Testis (tissue), 2 donors: ENCODE measurements at regions not wholly inside any gene's neighbourhood (a gene's known extent, or its start where the extent isn't known, plus 50 kb on each side); places are given as distances from the start of the nearest gene placed in this dataset.

ENCODE experiments used
- DNase-seq: peaks from one replicate; pipeline ENCODE4 v3.0.0-alpha.2; 2019
- H3K27ac ChIP-seq, 2 donors: fragments of 200-600 bp; sonication (generic); one replicate each; pipeline ENCODE4 v1.5.1; 2019
- H3K27me3 ChIP-seq: fragments of 200-600 bp; sonication (generic); one replicate; pipeline ENCODE4 v1.5.1; 2019
- H3K36me3 ChIP-seq: fragments of 200-600 bp; sonication (generic); one replicate; pipeline ENCODE4 v1.5.1; 2017; ENCODE audit warnings: low read depth; ENCODE audit errors: missing control alignments
- H3K4me1 ChIP-seq: fragments of 200-600 bp; sonication (generic); one replicate; pipeline ENCODE4 v1.5.1; 2019
- H3K4me3 ChIP-seq, 2 donors: fragments of 200-600 bp; sonication (generic); one replicate each; pipeline ENCODE4 v1.5.1; 2017 to 2019
- H3K9me3 ChIP-seq: fragments of 200-600 bp; sonication (generic); one replicate; pipeline ENCODE4 v1.5.1; 2017
- POLR2A ChIP-seq: fragments of 450-650 bp; IDR thresholded peaks from one replicate; pipeline ENCODE4 v1.6.1; 2017; ENCODE audit warnings: antibody characterized with exemption, mild to moderate bottlenecking, moderate library complexity
- WGBS, 2 donors: methylation state at CpG; one replicate each; pipeline ENCODE4 v1.1.5; 2018; 5-methylcytosine and 5-hydroxymethylcytosine counted together
- intact Hi-C: fragments of 100-400 bp; cut with DNase I; formaldehyde crosslinking; loops from one replicate; pipeline ENCODE4 v1.15.1; 2023; ENCODE audit warnings: low total_unique reads
- TF ChIP-seq, protein P1 (sequence below), 3 experiments: fragments of 450-650 bp in 2 of 3; fragments of 200-600 bp in 1 of 3; sonication (generic) in 1 of 3; IDR thresholded peaks; one replicate each; pipeline ENCODE4 v1.5.1; 2016 to 2019; ENCODE audit warnings: antibody characterized with exemption in 3 of 3, mild to moderate bottlenecking in 2 of 3, moderate library complexity in 1 of 3

GRCh38 chr4:153137677-153138630 is 66.3 kb upstream of the TRIM2 start:
- WGBS, 2 donors, result 85 to 87% methylated on average over 5 to 8 of the region's 8 CpGs
- no peak for DNase-seq

GRCh38 chr4:153138736-153139135 is 65.5 kb upstream of the TRIM2 start:
- DNase-seq, result no peak
- intact Hi-C loops, result no loop called here
- H3K27me3 ChIP-seq, result no peaks in the 10 kb centered on the region
- no peak for TF ChIP-seq POLR2A
- TF ChIP-seq, protein P1, sequence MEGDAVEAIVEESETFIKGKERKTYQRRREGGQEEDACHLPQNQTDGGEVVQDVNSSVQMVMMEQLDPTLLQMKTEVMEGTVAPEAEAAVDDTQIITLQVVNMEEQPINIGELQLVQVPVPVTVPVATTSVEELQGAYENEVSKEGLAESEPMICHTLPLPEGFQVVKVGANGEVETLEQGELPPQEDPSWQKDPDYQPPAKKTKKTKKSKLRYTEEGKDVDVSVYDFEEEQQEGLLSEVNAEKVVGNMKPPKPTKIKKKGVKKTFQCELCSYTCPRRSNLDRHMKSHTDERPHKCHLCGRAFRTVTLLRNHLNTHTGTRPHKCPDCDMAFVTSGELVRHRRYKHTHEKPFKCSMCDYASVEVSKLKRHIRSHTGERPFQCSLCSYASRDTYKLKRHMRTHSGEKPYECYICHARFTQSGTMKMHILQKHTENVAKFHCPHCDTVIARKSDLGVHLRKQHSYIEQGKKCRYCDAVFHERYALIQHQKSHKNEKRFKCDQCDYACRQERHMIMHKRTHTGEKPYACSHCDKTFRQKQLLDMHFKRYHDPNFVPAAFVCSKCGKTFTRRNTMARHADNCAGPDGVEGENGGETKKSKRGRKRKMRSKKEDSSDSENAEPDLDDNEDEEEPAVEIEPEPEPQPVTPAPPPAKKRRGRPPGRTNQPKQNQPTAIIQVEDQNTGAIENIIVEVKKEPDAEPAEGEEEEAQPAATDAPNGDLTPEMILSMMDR (IDR thresholded peaks at IDR 0.05), result no peak
- WGBS, 2 donors, result 85 to 89% methylated on average over 5 of the region's 5 CpGs
- no peaks in the 10 kb centered on the region for H3K36me3 ChIP-seq
- no peaks in the 10 kb centered on the region for H3K9me3 ChIP-seq
- no peak overlapping the region for H3K4me3 ChIP-seq
- H3K27ac ChIP-seq, result no peak overlapping the region
- peaks cover 7% of the 10 kb centered on the region for H3K4me1 ChIP-seq

More at GRCh38 chr4:153137677-153138630, 66.3 kb upstream of the TRIM2 start:
- H3K9me3 ChIP-seq, result no peaks in the 10 kb centered on the region
- no peak for TF ChIP-seq POLR2A
- TF ChIP-seq, protein P1 (IDR thresholded peaks at IDR 0.05), result no peak
- no peak overlapping the region for H3K27ac ChIP-seq
- H3K4me3 ChIP-seq, result no peak overlapping the region
- H3K36me3 ChIP-seq, result no peaks in the 10 kb centered on the region
- no peaks in the 10 kb centered on the region for H3K27me3 ChIP-seq
- no peaks in the 10 kb centered on the region for H3K4me1 ChIP-seq
- intact Hi-C loops, result no loop called here

- Histone ChIP-seq H3K4me1 (peaks cover 7% of the 10 kb centered on the region), H3K27ac (no peak overlapping the region), H3K9me3 (no peaks in the 10 kb centered on the region), H3K4me3 (no peak overlapping the region), H3K36me3 (no peaks in the 10 kb centered on the region), H3K27me3 (no peaks in the 10 kb centered on the region)
- intact Hi-C loops, result loop anchor here (10.0 kb wide), 1 partner anchor 185 kb away; no protein-coding TSS in a partner anchor
- no peak for DNase-seq
- 92 to 98% methylated on average over 5 of the region's 5 CpGs for WGBS, 2 donors
- TF ChIP-seq, protein P1 (IDR thresholded peaks at IDR 0.05), result no peak
- no peak for TF ChIP-seq POLR2A
Observed at GRCh38 chr4:153140294-153140693, 63.9 kb upstream of the TRIM2 start.

DNA sequence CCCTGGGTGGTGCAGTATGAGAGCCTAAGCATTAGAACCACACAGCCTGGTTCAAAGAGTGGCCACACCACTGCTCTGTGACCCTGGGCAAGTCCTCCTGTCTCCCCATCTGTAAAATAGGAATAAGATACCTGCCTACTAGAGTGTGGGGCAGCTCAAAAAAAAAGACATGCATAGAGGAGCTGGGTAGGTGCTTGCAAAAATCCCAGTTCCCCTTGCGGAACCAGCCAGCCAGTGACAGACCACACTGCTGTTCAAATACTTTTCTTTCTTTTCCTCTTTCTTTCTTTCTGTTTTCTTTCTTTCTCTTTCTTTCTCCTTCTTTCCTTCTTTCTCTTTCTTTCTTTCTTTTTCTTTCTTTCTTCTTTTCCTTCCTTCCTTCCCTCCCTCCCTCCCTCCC is 63.0 kb upstream of the TRIM2 start:
- Histone ChIP-seq H3K9me3 (no peaks in the 10 kb centered on the region), H3K4me3 (no peak overlapping the region), H3K36me3 (no peaks in the 10 kb centered on the region), H3K27me3 (no peaks in the 10 kb centered on the region), H3K4me1 (peaks cover 7% of the 10 kb centered on the region), H3K27ac (no peak overlapping the region)
- intact Hi-C loops, result loop anchor here (10.0 kb wide), 1 partner anchor 184 kb away; no protein-coding TSS in a partner anchor
- TF ChIP-seq POLR2A, result no peak
- TF ChIP-seq, protein P1 (IDR thresholded peaks at IDR 0.05), result no peak
- DNase-seq, result no peak
- WGBS, 2 donors, result 76 to 85% methylated on average over 1 of the region's 1 CpG
